ENCODE measurements at regions not wholly inside any gene's neighbourhood (a gene's known extent, or its start where the extent isn't known, plus 50 kb on each side); places are given as distances from the start of the nearest gene placed in this dataset.

DNA sequence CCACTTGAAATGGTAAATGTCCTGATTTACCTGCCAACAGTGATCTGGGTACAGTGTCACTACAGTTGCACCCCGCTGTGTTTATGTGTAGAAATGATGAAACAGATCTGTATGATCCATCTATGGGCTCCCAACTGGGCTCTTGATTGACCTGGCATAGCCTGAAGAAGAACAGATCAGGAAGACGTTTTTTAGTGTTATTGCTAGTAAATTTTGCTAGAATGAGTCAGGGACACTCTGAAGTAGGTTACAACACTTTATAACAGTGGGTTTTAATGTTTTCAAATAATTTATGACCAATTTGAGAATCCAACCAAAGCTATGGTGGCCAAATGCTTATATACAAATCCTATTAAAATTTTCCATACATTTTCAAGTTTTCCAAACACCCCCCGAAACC lies 110.3 kb downstream of the DKK1 start:
- H3K27ac ChIP-seq = no peak overlapping the region
- H3K4me3 ChIP-seq = no peak overlapping the region
- DNase-seq (no peak), ATAC-seq (no peak)
- H3K4me1 ChIP-seq = no peaks in the 10 kb centered on the region
- no peaks in the 10 kb centered on the region for H3K27me3 ChIP-seq
- H3K36me3 ChIP-seq = no peaks in the 10 kb centered on the region
- no peaks in the 10 kb centered on the region for H3K9me3 ChIP-seq
- intact Hi-C loops (cut with DNase I) = no loop called here
- TF ChIP-seq, protein P1, sequence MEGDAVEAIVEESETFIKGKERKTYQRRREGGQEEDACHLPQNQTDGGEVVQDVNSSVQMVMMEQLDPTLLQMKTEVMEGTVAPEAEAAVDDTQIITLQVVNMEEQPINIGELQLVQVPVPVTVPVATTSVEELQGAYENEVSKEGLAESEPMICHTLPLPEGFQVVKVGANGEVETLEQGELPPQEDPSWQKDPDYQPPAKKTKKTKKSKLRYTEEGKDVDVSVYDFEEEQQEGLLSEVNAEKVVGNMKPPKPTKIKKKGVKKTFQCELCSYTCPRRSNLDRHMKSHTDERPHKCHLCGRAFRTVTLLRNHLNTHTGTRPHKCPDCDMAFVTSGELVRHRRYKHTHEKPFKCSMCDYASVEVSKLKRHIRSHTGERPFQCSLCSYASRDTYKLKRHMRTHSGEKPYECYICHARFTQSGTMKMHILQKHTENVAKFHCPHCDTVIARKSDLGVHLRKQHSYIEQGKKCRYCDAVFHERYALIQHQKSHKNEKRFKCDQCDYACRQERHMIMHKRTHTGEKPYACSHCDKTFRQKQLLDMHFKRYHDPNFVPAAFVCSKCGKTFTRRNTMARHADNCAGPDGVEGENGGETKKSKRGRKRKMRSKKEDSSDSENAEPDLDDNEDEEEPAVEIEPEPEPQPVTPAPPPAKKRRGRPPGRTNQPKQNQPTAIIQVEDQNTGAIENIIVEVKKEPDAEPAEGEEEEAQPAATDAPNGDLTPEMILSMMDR (IDR thresholded peaks at IDR 0.05) = no peak

DNA sequence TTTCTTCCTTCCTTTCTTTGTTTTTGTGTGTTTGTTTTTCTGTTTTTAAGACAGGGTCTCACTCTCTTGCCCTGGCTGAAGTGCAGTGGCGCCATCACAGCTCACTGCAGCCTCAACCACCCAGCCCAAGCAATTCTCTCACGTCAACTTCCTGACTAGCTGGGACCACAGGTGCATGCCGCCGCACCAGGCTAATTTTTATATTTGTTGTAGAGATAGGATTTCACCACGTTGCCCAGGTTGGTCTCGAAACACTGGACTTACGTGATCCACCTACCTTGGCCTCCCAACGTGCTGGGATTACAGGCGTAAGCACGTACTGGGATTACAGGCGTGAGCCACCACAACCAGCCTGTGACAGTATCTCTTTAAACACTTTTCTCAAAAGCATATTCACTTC lies 120.7 kb downstream of the DKK1 start:
- H3K36me3 ChIP-seq = no peaks in the 10 kb centered on the region
- no peaks in the 10 kb centered on the region for H3K9me3 ChIP-seq
- no peak for ATAC-seq
- no peak for DNase-seq
- intact Hi-C loops (cut with DNase I) = no loop called here
- H3K4me1 ChIP-seq = no peaks in the 10 kb centered on the region
- TF ChIP-seq, protein P1 (IDR thresholded peaks at IDR 0.05) = no peak
- H3K27me3 ChIP-seq = no peaks in the 10 kb centered on the region
- no peak overlapping the region for H3K4me3 ChIP-seq
- no peak overlapping the region for H3K27ac ChIP-seq

DNA sequence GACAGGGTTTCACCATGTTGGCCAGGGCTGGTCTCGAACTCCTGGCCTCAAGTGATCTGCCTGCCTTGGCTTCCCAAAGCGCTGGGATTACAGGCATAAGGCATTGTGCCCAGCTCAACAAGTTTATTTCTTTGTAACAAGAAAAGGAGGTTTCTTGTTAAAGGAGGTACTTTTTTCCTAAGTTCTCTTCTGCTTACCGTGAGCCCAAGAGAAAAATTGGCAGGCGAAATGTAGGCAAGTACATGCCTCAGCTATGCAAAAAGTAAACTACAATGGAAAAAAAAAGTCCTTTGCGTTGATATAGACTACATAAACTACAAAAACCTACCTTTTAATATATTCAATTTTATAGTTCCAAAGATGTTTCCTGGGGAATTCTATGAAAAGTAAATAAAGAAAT lies 122.6 kb downstream of the DKK1 start:
- ATAC-seq = no peak

DNA sequence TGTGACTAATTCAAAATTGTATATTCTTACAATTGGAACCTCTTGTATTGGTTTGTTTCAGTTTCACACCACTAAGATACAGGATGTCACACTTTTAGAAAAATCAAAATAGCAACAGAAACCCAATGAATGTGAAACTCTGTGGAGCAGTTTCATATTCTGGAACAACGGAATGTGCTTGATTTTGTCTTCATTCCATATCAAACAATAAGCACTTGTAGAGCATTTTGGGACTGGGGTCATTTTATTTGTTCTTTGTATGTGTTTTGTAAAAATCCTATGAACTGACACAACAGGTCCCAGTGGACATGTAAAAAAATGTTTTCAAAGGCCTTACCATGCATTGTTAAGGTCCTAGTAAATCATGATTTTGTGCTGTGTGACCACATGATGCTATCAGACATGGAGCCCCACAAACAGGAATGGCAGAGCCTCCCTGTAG lies 123.1 kb downstream of the DKK1 start:
- ATAC-seq = no peak
- H3K9me3 ChIP-seq = no peaks in the 10 kb centered on the region

More for the DNA sequence above, 122.6 kb downstream of the DKK1 start:
- H3K4me1 ChIP-seq = no peaks in the 10 kb centered on the region
- TF ChIP-seq, protein P1 (IDR thresholded peaks at IDR 0.05) = no peak
- no peak for DNase-seq
- no peak overlapping the region for H3K4me3 ChIP-seq
- no peaks in the 10 kb centered on the region for H3K36me3 ChIP-seq
- H3K27ac ChIP-seq = no peak overlapping the region
- H3K27me3 ChIP-seq = no peaks in the 10 kb centered on the region
- intact Hi-C loops (cut with DNase I) = no loop called here
- H3K9me3 ChIP-seq = no peaks in the 10 kb centered on the region

DNA sequence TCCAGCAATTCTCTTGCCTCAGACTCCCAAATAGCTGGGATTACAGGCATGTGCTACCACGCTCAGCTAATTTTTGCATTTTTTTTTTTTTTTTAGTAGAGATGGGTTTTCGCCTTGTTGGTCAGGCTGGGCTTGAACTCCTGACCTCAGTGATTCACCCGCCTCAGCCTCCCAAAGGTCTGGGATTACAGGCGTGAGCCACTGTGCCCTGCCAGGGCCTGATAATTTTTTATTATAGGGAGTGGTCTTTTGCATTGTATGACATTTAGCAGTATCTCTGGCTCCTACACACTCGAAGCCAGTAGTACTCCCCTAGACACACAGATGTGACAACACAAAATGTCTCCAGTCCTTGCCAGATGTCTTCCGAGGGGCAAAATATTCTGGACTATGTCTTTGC lies 124.0 kb downstream of the DKK1 start:
- Histone ChIP-seq H3K9me3 (no peaks in the 10 kb centered on the region), H3K27me3 (no peaks in the 10 kb centered on the region), H3K36me3 (no peaks in the 10 kb centered on the region), H3K4me1 (no peaks in the 10 kb centered on the region), H3K4me3 (no peak overlapping the region), H3K27ac (no peak overlapping the region)
- no peak for ATAC-seq
- DNase-seq = no peak
- intact Hi-C loops (cut with DNase I) = no loop called here
- TF ChIP-seq, protein P1 (IDR thresholded peaks at IDR 0.05) = no peak

More for the DNA sequence above, 123.1 kb downstream of the DKK1 start:
- no peak for DNase-seq
- H3K27me3 ChIP-seq = no peaks in the 10 kb centered on the region
- H3K4me3 ChIP-seq = no peak overlapping the region
- no peaks in the 10 kb centered on the region for H3K36me3 ChIP-seq
- no peak overlapping the region for H3K27ac ChIP-seq
- H3K4me1 ChIP-seq = no peaks in the 10 kb centered on the region
- TF ChIP-seq, protein P1 (IDR thresholded peaks at IDR 0.05) = no peak
- intact Hi-C loops (cut with DNase I) = no loop called here

DNA sequence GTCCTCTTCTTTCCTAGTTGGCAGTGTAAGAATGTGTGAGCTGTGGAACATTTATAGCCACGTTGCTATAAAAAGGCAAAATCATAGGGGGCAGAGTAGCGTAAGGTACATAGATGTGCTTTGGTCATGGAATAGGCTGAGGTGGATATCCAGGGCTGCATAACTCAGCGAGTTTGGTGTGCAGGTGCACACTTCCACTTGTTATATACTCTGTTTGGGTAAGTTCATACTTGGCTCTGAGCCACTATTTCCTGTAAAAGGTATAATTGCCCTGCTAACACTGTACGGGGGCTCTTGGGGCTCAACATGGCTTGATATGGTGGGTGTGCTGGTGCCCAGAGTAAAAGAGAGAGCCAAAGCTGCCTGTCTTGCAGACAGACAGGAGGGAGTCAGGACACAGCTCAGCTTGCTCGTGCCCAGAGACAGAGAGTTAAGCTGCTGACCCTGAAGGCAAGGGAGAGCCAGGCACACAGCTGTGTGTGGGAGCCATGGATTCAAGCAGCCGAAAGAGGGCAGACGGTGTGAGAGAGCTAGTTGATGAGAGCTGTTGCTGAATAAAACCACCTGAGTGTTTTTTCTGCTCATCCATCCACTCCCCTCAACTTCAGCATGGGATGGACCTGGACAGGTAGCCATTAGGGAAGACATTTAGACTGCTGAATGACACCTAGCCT lies 126.7 kb downstream of the DKK1 start:
- intact Hi-C loops (cut with DNase I) = no loop called here
- Histone ChIP-seq H3K36me3 (no peaks in the 10 kb centered on the region), H3K9me3 (no peaks in the 10 kb centered on the region), H3K4me1 (no peaks in the 10 kb centered on the region), H3K4me3 (no peak overlapping the region), H3K27ac (no peak overlapping the region), H3K27me3 (no peaks in the 10 kb centered on the region)
- no peak for DNase-seq
- TF ChIP-seq, protein P1 (IDR thresholded peaks at IDR 0.05) = no peak
- ATAC-seq = no peak

Data from upper lobe of right lung (tissue), 1 donor.